Midbrain (tissue), 1 donor: ENCODE measurements at regions not wholly inside any gene's neighbourhood (a gene's known extent, or its start where the extent isn't known, plus 50 kb on each side); places are given as distances from the start of the nearest gene placed in this dataset.
"Not testable (repeated sequence)": the region's sequence is repeated elsewhere in the genome, so short reads cannot be mapped to it uniquely, and the experiment has no call there.

Source experiments
- DNase-seq: peaks from one replicate; lab custom pipeline; 2025; lab: John Stamatoyannopoulos, UW

DNA sequence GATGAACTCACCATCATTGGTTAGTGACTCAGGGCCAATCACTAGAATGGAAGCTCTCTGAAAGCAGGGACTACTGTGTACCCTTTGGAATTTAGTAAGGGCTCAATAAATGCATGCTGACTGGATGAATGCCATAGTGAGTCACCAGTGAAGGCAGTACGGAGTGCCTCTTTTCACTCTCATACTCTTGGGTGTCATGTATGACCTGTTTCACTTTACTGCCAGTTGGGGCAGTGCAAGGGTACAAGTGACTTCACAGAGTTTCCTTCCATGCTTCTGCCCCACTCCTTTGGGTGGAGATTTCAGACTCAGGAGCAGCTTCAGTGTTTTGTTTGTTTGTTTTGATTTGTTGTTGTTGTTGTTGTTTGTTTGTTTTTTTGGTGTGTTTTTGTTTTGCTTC is 57.7 kb downstream of the SOX3 start:
- no peak for DNase-seq

DNA sequence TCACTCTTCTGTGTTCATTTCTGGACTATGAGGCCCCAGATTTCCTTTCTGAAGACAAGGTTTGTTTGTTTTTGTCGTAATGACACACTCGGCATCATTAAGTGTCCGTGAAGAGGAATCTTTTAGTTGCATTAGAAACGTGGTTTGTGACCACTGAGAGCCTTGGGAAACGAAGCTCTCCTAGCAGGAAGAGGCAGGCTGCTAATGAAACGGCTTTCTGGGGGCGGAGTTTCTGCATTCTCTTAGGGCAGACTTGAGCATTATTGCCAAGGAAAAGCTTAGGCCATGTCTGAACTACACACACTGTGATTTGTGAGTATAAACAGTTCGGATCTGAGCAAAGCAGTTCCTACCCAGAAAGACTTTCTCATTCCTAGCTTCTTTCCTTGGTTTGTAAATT is 64.0 kb downstream of the SOX3 start:
- no peak for DNase-seq

DNA sequence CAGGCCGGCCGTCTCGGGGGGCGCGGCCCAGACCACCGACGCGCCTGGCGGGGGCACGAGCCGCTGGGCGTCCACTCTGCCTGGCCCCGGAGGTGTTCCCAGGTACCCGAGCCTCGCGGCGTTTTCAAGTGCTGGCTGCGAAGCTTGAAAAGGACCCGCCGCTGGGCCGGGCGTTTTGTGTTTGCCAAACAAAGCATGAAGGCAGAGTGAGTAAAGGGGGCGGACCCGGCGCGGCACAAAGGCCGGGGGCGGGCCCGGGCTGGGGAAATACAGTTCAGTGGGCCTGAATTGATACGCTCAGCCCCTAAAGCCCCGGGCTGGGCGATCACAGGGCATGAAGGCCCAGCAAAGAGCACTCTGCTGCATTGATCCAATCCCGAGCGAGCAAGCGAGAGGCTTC is 65.4 kb downstream of the SOX3 start:
- no peak for DNase-seq

DNA sequence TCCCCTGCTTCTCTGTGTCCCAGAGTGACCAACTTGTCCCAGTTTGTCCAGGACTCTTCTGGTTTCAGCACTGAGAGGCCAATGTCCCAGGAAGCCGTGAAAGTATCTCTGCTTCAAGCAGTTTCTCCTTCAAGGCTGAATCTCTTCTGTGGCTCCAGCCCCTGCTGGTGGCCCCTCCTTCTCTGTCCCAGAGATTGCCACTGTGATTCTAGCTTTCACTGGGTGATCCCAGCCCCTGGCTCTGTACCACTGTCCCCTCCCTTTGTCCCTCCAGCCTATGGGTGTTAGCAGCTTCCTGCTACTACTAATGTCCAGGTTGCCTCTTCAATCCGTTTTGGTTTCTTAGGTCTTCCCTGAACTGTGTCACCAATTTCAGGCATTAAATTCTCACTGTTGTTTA is 70.5 kb downstream of the SOX3 start:
- no peak for DNase-seq

DNA sequence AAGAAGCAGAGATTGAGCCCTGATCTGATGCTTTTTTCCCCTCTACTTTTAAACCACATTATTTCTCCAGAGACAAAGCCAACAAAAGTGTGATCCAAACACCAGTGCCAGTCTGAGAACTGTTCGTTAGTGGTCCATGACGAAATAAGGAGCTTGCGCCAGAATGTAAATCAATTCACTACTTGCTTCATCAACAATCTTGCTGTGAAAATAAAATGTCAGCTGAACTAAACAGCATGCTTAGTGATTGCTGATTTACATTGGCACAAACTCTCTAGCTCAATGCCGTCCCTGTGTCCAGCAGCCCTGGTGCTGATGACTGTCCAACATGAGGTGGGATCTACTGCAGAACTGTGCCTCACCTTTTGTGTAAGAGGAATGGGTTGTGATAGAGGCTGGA is 71.3 kb downstream of the SOX3 start:
- no peak for DNase-seq

DNA sequence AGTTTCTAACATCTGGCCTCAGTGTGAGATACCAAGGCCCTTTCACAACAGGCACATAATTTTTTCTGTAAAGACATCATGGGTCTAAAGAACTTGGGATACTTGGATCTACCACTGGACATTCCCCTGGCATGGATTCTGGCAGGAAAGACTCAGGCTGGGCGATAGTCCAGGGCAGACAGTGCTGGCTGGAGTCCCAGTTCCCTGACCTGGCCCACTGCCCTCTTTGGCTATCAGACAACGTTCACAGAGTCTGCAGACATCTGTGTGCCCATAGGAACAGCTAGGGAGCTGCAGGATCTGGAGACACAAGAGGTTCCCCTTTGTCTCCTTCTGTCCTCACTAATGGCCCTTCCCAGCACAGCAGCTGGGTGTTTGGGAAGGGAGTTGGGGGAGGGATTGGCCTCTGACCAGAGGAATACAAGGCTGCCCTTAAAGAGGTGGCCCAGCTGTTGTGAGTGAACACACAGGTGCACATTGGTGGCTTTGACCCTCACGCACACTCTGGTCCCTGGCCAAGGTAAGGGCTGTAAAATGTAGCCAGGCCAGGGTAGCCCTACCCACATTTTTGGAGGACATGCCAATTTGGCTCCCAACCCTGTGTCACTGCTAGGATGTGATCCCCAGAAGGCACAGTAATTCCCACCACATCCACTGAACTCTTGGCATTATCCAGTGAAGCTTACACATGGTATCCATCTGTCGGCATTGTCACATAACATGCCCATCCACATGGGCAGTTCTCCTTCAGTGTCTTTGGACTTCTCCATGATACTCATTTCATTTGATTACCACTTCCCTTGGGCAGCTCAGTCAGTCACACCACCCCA is 72.3 kb downstream of the SOX3 start:
- peak; percentile 65 for DNase-seq

DNA sequence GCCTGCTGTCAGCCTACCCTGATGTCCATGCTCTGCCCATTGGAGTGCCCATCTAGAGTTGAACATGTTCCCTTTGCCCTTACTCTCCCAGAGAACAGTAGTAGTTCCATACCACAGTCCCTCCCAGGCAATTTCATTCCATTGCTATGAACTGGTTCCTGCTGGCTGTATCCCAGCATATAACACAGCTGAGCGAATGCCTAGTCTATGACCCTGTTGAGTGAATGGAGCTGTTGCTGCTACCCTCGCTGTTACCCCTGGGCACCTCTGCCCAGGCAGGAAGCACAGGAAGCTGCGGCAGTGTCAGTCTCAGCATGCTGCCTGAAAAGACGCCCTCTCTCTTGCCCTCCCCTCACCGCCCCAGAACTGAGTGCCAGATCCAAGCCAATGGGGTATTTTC is 73.3 kb downstream of the SOX3 start:
- DNase-seq: no peak

DNA sequence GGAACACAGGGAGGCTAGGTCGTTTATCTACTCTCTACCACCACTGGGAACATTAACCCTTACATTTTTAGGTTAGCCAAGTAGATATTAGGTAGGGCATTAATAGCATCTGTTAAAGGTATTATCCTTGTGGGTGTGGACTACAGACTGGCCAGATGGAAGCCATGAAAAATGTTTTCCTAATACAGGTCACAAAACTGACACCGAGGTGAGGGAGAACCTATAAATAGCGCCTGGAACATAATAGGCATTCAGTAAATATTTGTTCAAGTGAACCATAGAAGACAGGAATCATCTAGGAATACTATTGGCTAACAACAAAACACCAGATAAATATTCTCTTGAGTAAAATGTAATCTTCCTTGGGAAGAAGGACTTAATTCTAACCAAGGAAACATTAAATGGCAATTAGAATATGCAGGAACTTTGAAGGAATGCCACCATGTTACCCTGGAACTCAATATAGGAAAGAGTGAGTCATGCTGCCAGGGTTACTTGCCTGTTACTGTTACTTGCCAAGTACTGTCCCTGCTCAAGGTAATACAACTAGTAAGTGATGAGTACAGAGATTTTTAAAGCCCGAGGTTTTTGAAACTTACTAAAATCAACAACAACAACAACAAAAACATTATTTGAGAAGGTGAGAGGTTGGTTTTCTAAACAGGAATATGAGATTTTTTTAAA is 79.0 kb downstream of the SOX3 start:
- no peak for DNase-seq

DNA sequence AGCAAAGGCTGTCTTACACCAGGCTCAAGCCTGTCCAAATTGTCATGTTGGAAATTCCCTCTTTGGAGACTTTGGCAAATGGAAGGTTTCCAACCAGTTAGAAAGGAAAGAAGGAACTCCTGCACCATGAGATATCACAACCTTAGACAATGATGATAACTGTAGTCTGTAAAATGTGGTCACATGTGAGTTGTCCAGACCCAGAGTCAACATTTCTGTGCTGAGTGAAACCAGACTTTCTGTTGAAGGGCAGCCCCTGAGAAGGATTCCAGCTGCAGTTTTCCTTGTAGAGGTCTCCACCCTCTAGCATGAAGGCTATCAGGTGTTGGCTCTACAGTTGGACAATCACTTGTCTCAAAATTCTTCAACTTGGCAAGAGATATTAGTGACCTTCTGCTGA is 82.4 kb downstream of the SOX3 start:
- no peak for DNase-seq

DNA sequence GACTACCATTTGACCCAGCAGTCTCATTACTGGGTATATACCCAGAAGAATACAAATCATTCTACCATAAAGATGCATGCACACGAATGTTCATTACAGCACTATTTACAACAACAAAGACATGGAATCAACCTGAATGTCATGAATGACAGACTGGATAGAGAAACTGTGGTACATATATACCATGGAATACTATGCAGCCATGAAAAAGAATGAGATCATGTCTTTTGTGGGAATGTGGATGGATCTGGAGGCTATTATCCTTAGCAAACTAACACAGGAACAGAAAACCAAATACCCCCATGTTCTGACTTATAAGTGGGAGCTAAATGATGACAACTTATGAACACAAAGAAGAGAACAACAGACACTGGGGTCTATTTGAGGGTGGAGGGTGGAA is 102.7 kb downstream of the SOX3 start:
- DNase-seq: not testable (repeated sequence)

DNA sequence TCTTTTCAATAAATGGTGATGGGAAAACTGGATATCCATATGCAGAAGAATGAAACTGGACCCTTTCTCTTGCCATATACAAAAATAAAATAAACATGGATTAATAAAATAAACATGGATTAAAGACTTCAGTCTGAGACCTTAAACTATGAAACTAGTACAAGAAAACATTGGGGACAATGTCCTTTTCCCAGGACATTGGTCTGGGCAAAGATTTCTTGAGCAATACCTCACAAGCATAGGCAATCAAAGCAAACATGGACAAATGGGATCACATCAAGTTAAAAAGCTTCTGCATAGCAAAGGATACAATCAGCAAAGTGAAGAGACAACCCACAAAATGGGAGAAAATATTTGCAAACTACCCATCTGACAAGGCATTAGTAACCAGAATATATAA is 108.5 kb downstream of the SOX3 start:
- DNase-seq: not testable (repeated sequence)

DNA sequence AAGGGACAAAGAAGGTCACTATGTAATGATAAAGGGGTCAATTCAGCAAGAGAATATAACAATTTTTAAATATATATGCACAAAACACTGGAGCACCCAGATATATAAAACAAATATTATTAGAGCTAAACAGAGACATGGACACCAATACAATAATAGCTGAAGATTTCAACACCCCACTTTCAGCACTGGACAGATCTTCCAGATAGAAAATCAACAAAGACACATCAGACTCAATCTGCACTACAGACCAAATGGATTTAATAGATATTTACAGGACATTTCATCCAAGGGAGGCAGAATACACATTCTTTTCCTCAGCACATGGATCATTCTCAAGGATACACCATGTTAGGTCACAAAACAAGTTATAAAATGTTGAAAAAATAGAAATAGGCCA is 111.4 kb downstream of the SOX3 start:
- DNase-seq: no peak

DNA sequence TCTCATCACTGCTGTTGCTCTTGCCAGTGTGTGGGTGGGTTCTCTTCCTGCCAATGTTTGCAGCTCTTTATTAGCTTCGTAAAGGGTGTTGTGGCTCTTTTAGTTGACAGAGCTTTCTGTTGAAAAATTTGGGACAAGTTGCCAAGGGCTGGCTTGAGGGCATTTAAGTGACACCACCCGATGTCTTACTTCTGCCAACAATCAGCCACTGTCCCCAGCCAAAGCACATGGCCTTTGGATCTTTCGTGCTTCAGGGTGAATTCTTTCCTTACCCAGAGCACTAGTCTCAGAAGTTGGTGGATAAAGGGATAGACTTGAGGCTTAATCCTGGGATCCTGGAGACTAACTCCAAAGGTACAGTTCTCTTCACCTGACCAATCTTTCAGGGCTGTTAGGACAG is 113.6 kb downstream of the SOX3 start:
- peak; percentile 2 for DNase-seq

DNA sequence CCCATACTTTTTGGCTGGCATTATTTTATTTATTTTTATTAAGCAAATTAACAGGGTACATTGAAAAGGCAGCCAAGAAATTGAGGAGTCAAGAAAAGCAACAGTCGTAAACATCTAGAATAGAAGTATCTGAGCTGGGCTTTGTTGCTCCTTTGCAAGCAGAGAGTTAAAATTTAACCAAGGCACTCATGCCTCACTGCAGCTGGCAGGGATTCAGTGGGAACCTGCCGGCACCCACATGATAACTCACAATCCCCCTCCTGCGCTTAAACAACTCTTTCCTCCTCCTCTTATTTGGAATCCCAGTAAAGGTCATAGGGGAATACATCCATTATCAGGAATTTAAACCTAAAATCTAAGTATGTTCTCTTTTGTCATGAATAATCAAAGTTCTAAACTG is 115.5 kb downstream of the SOX3 start:
- no peak for DNase-seq

DNA sequence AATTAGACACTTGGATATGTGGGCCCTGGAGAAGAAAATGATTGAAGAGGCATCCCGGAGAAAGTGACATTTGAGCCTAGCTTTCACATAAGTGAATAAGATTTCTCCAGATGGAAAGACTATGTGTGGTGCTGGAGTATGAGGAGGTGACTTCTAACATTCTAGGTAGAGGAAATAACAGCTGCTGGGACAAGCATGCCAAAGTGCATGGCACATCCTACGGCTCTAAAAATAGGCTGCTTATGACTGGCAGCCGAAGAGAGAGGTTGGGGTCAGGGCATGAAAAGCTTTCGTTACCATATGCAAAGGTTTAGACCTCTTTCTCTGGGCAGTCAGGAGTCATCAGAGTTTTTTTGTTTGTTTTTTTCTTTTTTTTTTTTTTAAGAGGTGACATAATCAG is 142.0 kb downstream of the SOX3 start:
- DNase-seq: no peak

DNA sequence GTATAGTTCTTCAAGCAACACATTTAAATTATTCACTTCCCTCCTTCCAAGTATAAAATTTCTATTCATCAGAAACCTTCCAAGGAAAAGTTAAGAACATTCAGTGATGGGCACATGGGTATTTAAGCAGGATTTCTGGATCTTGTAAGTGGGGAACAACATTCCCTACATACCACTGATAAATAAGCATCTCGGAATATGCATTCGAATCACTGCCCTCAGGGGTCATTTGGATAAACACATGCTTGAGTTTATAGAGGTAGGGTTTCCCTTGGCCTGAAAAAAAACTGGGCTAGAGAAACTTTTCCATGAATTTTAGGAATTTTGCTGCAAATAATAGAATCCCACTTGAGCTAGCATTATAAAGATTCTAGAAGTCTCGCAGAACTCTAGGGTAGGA is 143.9 kb downstream of the SOX3 start:
- DNase-seq: no peak

DNA sequence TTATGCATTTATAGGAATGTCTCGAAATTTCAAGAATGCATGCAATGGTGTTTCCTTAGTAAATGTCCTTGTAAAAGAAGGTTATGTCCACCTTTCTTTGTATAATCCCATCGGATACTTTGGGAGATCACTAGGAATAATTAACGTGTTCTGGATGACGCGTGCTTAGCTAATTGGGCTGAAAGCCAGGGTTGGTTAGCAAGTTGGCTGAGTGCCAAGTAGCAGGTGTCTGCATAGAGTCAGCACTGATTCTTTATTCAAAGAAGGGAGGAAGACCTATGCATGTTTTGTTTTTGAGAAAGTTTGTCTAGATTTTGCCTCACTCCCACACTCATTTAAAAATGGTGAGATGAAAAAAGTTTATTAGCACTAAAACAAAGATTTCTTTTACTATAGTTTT is 144.6 kb downstream of the SOX3 start:
- DNase-seq: no peak

DNA sequence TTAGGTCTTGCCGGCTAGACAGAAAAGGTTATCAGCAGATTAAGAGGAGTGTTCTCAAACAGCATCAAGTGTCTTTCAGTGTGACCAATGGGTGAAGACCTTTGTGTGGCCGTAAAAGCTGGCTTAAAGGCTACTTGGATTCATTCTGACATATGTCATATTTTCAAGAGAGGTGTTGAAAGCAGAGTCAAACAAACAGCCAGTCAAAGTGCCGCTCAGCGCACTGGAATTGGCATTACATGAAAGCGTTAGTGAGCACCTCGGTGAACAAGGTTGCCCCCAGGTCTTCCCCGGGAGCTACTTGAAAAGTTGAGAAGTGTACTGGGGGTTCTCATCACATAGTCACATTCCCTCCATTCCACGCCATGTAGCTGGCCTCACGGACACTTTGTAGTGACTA is 148.9 kb downstream of the SOX3 start:
- no peak for DNase-seq

DNA sequence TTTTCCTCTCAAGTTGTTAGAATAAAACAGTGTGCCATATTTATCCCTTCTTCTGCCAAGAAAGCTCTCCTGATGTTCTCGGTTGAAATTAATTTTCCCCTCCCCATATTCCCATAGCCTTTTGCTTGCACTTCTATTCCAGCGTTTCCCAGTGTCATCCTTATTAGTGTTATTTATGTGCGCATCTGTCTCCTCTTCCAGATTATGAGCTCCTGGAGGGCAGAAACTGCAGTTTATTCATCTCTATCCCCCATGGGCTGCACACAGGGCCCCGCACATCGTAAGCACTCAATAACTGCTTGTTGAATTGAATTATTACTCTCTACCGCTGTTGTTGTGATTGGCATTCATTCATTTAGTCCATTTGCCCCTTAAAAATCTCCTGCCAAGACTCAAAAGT is 149.4 kb downstream of the SOX3 start:
- no peak for DNase-seq

DNA sequence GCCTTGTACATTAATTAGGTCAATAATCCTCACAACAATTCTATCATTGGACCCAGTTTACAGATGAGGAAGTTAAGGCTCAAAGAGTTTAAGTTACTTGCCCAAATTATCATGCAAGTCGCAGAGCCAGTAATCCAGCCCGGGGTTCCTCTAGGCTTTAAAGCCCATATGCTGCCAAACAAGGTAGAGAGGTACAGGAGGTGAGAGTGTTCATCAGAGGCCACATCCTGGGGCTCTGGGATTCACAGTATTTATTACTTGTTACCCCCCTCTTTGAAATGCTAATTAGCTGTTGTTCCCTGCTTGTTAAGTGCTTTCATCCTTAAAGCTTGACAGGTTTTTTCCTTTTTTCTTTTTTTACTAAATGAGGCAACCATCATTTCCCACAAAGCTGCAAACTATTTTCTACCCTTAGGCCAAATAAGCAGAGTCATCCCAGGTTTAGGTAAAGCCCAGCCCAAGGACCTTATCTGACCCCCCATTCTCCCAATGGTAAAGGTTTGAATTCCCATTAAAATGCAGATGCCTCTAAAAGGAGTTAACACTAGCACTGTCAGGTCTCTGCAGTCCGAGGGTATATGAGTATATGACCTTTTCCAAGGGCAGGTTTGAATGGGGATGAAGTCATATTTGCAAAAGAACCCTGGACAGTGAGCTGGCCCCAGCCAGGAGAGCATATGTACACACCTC is 150.3 kb downstream of the SOX3 start:
- DNase-seq: no peak

DNA sequence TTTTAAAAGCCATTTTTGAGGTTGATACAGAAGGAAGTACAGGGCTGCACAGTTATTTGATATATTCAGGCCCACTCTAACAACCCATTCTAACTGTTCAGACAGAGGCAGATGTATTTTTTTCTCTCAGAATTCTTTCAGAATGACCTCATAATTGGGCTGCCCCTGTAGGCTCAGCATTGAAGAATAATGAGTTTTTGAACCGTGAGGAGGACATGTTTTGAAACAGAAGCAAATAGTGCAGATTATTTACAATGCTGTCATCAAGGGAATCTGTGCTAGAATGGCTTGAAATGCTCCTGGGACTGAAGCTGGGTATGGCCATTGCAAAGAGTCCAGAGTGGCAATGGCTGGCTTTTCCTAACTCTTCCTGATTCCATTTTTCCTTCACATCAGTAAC is 158.1 kb downstream of the SOX3 start:
- DNase-seq: no peak

DNA sequence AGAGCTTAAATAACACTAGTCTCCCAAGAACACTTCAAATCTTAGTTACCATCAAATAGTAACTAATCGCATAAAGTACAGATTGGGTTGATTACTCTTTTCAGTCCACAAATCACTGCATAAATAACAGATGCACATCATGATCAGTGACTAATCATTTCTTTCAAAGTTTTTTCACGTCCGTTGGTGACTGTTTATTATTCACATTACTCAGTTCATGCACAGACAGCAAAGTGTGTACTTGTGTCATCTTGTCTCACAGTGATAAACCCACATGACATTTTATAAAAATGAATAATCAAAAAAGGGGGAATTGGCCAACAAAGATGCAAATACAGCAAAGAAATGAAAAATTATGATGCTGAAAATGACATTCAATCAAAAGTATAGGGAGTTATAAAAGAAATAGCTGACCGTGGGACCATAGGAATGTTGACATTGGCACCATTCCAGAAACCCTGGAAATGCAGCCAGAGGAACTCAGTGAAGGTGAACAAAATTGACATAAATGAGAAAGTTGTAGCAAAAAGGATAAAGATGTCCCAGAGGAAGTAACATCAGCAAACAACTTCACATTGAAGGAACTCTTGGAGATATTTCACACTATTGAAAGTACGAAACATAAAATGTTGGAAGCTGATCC is 161.5 kb downstream of the SOX3 start:
- DNase-seq: no peak

DNA sequence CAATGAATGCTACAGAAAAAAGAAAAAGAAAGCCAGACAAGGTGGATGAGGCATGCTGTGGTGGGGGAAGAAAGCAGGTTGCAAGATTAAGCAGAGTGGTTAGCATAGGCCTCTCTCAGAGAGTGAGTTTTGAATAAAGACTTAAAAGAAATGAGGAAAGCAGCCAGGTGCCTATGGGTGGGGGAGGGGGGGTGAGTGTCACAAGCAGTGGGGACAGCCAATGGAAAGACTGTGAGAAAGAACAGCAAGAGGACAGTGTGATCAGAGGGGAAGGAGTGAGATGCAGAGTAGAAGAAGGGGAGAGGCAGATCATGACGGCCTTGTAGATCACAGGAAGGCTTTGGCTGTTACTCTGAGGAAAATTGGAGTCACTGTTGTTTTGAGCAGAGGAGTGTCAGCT is 162.5 kb downstream of the SOX3 start:
- no peak for DNase-seq
